ENCODE measurements at regions not wholly inside any gene's neighbourhood (a gene's known extent, or its start where the extent isn't known, plus 50 kb on each side); places are given as distances from the start of the nearest gene placed in this dataset.

DNA sequence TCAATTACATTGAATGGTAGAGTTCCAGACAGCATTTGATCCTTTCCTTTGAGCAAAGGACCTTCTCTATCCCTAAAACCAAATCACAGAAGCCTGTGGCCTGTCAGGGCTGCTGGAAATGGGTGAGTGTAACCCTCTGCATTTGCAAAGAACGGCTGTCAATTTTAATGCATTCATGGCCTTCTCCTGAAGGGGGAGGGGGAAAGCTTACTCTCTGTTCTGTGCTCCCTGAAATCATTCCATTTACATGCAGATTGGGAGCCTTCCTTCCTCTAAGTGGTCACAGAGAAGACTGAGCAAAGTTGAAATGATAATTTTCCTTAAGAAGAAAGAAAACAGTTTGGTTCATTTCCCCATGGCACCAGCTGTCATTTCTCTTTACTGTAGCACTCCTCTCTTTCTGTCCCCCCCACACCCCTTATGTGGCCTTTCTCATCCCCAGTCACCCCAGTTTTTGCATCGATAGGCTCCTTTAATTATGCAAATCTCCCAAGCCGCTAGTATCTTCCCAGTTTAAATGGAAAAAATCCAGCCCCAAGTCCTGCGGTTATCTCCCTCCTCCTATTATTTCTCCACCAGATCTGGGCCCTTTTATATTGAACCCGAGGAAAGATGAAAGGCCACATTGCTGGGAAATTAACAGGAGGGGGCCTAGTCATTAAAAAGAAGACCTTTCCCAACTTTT lies 109.4 kb upstream of the KIRREL3 start:
- TF ChIP-seq ZFP3 (CRISPR knock-in tag; IDR thresholded peaks at IDR 0.05), result no peak
- no peak for TF ChIP-seq ESRRG (CRISPR knock-in tag; IDR thresholded peaks at IDR 0.05)
- TF ChIP-seq CSDC2 (CRISPR knock-in tag; IDR thresholded peaks at IDR 0.05), result no peak
- TF ChIP-seq, protein P1, sequence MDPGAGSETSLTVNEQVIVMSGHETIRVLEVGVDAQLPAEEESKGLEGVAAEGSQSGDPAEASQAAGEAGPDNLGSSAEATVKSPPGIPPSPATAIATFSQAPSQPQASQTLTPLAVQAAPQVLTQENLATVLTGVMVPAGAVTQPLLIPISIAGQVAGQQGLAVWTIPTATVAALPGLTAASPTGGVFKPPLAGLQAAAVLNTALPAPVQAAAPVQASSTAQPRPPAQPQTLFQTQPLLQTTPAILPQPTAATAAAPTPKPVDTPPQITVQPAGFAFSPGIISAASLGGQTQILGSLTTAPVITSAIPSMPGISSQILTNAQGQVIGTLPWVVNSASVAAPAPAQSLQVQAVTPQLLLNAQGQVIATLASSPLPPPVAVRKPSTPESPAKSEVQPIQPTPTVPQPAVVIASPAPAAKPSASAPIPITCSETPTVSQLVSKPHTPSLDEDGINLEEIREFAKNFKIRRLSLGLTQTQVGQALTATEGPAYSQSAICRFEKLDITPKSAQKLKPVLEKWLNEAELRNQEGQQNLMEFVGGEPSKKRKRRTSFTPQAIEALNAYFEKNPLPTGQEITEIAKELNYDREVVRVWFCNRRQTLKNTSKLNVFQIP (CRISPR knock-in tag; IDR thresholded peaks at IDR 0.05; ENCODE audit: borderline replicate concordance, low read depth), result no peak
- TF ChIP-seq ZNF70 (CRISPR knock-in tag; IDR thresholded peaks at IDR 0.05), result no peak
